Fibroblast of pulmonary artery (primary cell): ENCODE measurements at regions not wholly inside any gene's neighbourhood (a gene's known extent, or its start where the extent isn't known, plus 50 kb on each side); places are given as distances from the start of the nearest gene placed in this dataset.

Experiments
- DNase-seq: peaks from one replicate; pipeline ENCODE4 v3.0.0-alpha.2; 2010; ENCODE audit warnings: low read depth
- H3K4me3 ChIP-seq: replicated peaks from 2 replicates; pipeline ENCODE4 v1.5.1; 2011; ENCODE audit warnings: low read depth, mild to moderate bottlenecking, control low read depth, low read length, moderate library complexity
- TF ChIP-seq, protein P1 (sequence below): IDR thresholded peaks from 2 replicates; pipeline ENCODE4 v1.5.1; 2011; ENCODE audit warnings: mild to moderate bottlenecking, control low read depth, low read length, inconsistent platforms; ENCODE audit errors: missing control alignments

DNA sequence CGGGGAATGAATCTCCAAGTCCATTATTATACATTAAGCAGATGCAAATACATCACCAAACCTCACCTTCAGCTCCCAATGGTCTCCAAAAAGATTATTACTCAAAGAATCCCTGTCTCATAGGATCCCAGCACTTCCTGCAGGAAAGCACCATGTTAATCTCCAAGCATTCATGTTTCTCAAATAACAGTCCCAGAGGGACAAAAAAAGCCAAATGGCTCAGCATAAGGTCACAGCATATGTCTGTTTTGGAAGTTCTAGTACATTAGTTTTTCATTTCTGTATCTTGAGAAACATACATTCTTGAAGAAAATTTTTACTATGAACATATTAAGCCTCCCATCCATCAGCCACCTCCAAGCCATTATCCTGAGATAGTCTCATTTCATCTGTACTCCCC lies 103.3 kb downstream of the METTL4 start:
- TF ChIP-seq, protein P1, sequence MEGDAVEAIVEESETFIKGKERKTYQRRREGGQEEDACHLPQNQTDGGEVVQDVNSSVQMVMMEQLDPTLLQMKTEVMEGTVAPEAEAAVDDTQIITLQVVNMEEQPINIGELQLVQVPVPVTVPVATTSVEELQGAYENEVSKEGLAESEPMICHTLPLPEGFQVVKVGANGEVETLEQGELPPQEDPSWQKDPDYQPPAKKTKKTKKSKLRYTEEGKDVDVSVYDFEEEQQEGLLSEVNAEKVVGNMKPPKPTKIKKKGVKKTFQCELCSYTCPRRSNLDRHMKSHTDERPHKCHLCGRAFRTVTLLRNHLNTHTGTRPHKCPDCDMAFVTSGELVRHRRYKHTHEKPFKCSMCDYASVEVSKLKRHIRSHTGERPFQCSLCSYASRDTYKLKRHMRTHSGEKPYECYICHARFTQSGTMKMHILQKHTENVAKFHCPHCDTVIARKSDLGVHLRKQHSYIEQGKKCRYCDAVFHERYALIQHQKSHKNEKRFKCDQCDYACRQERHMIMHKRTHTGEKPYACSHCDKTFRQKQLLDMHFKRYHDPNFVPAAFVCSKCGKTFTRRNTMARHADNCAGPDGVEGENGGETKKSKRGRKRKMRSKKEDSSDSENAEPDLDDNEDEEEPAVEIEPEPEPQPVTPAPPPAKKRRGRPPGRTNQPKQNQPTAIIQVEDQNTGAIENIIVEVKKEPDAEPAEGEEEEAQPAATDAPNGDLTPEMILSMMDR: no peak
- H3K4me3 ChIP-seq: no peak overlapping the region
- DNase-seq: no peak

DNA sequence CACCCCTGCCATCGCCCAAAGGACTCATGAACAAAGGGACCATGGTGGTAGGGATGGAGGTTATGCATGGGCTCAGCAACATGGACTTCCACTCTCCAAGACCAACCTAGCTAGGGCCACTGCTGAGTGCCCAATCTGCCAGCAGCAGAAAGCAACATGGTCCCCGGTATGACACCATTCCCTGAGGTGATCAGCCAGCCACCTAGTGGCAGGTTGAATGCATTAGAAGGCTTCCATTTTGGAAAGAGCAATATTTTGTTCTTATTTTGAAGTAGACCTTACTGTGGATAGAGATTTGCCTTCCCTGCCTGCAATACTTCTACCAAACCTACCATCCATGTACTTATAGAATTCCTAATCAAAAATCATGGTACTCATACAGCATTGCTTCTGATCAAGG lies 99.8 kb downstream of the METTL4 start:
- DNase-seq: no peak
- no peak overlapping the region for H3K4me3 ChIP-seq
- TF ChIP-seq, protein P1: no peak

DNA sequence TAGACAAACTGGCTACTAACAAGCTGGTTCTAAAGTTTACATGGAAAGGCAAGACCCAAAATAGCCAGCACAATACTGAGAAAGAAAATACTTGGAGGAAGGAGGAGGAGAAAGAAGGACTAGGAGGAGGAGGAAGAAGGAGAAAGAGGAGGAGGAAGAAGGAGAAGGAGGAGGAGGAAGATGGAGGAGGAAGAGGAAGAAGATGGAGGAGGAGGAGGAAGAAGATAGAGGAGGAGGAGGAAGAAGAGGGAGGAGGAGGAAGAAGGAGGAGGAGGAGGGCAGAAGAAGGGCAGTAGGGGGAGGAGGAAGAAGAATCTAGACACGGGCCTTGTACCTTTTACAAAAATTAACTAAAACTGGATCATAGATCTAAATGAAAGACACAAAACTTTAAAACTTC lies 92.6 kb downstream of the METTL4 start:
- TF ChIP-seq, protein P1: no peak
- DNase-seq: no peak
- H3K4me3 ChIP-seq: no peak overlapping the region

DNA sequence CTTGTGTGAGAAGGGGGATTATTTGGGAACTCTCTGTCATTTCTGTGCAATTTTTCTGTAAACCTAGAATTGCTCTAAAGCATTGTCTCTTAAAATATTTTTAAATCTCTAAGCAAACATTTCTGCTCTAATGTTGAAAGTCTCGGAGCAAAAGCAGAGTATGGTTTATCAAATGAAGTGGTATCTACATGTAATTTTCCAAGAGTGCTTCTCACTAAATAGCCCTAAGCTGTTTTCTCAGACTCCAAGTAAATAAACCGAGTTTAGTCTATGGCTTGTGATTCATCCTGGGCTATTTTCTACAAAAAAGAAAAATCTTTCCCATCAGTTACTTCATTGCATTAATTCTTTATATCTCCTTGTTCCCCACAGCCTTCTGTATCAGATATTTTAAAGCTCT lies 90.8 kb downstream of the METTL4 start:
- no peak for DNase-seq
- TF ChIP-seq, protein P1: no peak

DNA sequence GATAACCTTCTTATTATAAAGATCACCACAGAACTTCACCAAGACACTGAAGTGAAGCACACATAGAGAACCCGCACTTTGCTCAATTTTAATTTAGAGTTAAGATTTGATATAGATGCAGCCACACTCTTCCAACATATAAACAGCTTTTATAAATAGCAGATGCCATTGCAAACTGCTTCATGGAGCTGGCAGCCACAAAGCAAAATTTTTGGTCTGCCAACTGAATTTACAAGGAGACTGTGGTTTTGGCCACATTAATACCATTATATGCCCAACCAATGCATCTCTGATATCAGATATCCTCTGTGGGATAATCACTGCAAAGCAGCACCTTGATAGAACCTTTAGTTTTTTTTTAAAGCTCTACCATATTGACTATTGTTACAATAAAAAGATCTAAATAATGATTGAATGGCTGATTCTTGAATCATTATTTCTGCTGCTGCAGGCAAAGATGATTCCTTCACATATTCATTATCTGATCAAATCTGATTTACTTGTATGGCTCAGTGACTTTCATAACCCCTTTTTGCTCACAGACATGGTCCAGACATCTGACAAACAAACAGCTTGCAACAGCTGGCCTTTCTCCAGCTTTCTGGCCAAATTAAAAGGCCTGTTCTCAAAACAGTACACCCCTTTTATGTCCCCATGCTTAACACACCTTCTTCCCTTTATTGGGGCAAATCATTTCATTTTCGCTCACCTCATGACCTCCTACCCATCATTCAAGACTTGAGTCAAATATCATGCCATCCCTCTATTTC lies 88.4 kb downstream of the METTL4 start:
- DNase-seq: no peak
- H3K4me3 ChIP-seq: no peak overlapping the region
- TF ChIP-seq, protein P1: no peak

More for the DNA sequence above, 90.8 kb downstream of the METTL4 start:
- no peak overlapping the region for H3K4me3 ChIP-seq

DNA sequence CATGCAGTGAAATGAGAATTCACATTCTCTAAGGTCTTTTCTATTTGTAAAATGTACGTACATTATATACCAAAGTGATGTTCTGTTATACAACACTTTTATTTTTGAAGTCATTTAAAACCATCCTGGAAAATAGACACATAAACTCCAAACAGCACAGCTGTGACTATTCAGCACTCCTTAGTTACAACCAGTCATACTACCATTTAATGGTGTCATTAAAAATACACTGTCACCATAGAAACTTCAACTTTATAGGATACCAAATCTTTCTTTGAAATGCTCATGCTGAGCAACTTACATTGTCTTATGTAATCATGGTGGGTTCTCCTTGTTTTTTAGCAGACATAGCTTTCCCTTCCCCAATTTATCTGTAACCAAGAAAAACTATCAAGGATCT lies 85.3 kb downstream of the METTL4 start:
- TF ChIP-seq, protein P1: no peak
- no peak overlapping the region for H3K4me3 ChIP-seq
- no peak for DNase-seq

DNA sequence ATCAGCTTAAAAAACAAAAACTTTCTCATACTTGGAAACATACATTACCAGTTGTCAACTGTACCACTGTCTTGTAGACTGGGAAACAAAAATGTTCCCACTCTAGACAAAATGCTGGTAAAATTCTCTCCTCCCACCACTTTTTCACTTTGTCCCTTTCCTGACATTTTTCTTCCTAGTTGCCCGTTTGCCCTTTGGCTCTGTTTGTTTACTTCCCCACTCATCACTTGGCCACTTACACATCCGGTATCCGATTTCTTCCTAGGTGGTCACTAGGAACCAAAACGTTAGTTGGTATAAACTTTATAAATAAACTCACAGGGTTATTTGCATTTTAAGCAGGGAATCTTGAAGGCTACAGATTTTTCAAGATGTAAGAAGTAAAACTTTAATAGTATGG lies 84.9 kb downstream of the METTL4 start:
- H3K4me3 ChIP-seq: no peak overlapping the region
- DNase-seq: no peak
- TF ChIP-seq, protein P1: no peak
